VCaP (cell line): ENCODE measurements at regions not wholly inside any gene's neighbourhood (a gene's known extent, or its start where the extent isn't known, plus 50 kb on each side); places are given as distances from the start of the nearest gene placed in this dataset.

ENCODE experiments used
- H3K27ac ChIP-seq: fragments of 450-650 bp; 2 replicates; pipeline ENCODE4 v1.5.1; 2017
- CTCF ChIP-seq: fragments of 450-650 bp; conservative IDR thresholded peaks from 2 replicates; pipeline ENCODE4 v1.5.1; 2017; ENCODE audit warnings: mild to moderate bottlenecking, moderate library complexity

GRCh38 chr18:43931439-43931838, 654.1 kb upstream of the SYT4 start:
- no peak for TF ChIP-seq CTCF
- H3K27ac ChIP-seq, result no peak overlapping the region

GRCh38 chr18:43932140-43932539, 654.9 kb upstream of the SYT4 start:
- H3K27ac ChIP-seq, result no peak overlapping the region
- TF ChIP-seq CTCF, result no peak

GRCh38 chr18:43933177-43933576, 655.9 kb upstream of the SYT4 start:
- no peak for TF ChIP-seq CTCF
- no peak overlapping the region; the same call in 1 of the 2 replicates for H3K27ac ChIP-seq

GRCh38 chr18:43934322-43934721, 657.0 kb upstream of the SYT4 start:
- no peak for TF ChIP-seq CTCF
- H3K27ac ChIP-seq, result peak overlapping the region; percentile 73

- peak overlapping the region; percentile 73 for H3K27ac ChIP-seq
- TF ChIP-seq CTCF, result no peak
Observed at GRCh38 chr18:43934781-43935471, 657.6 kb upstream of the SYT4 start.

GRCh38 chr18:43936176-43936575, 658.9 kb upstream of the SYT4 start:
- H3K27ac ChIP-seq, result peak overlapping the region; percentile 73
- TF ChIP-seq CTCF, result no peak

- TF ChIP-seq CTCF, result no peak
- peak overlapping the region; percentile 74 for H3K27ac ChIP-seq
Observed at GRCh38 chr18:43949291-43949690, 672.0 kb upstream of the SYT4 start.
